GM21447 (cell line): ENCODE measurements at regions not wholly inside any gene's neighbourhood (a gene's known extent, or its start where the extent isn't known, plus 50 kb on each side); places are given as distances from the start of the nearest gene placed in this dataset.

ENCODE experiments used
- ATAC-seq: cut with Tn5 transposase; IDR thresholded peaks from one replicate; pipeline ENCODE4 v1.9.1; 2021; ENCODE audit not compliant: unreplicated experiment

DNA sequence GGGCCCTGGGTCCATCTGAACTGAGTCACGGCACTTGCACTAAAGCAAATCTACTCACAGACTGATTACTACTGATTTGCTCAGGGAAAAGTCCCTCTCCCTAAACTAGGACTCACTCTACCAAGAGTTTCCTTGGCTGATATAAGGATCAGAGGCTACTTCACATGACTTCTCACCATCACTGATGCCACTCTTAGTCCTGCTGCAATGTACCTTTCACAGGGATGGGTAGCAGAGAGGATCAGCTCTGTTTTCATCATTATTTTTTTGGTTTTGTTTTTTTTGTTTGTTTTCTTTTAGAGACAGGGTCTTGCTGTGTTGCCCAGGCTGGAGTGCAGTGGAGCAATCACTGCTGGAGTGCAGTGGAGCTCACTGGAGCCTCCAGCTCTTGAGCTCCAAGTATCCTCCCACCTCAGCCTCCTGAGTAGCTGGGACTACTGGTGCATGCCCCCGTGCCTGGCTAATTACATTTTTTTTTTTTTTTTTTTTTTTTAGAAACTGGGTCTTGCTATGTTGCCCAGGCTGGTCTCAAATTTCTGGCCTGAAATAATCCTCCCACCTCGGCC is 200.6 kb downstream of the JCAD start:
- no peak for ATAC-seq

DNA sequence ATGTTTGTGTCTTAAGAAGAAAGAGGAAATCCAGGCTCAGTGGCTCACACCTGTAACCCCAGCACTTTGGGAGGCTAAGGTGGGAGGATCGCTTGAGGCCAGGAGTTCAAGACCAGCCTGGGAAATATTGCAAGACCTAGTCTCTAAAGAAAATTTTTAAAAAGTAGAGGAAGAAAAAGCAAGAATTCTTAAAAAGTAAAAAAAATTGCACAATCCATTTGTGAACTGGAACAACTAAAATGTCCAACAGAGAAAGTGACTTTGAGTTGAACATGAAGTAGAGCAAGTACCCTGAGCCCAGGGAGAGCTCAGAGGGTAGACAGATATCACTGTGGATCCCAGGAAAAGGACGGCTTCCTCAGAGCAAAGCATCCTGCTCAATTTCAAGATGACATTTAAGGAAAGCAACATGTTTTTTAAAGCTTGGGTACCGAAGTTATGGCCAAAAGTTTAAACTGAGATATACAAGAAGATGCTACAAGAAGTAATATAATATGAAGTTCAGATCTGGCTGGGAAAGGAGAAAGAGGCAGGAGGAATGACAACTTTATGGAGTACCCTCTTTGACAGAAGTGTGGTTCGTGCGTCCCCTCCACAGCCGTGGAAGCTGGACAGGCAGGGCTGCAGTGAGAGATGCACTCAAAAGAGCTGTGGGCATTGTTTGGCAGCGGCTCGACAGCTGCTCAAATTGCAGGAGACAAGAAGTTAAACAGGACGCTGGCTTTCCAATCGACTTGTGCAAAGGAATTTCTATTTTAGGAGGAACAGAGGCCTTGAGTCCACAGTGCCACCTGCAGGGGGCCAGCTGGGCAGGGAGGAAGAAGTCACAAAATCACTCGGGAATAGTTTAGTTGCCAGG is 201.3 kb downstream of the JCAD start:
- no peak for ATAC-seq

DNA sequence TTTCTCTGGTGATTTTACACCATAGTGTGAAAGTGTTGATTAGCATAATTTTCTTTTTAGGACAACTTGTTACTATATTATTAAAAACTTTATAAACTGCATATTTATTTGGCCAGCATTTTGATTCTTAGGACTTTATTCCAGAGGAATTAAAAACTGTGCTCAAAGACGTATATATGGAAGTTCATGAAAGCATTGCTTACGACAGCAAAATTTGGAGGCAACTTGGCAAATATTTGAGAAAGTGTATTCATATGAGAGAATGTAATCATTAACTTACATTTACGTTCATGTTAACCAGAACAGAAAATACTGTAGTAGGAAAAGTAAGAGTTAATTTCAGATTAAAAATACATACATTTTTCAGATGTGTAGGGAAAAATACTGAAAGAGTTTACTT is 203.1 kb downstream of the JCAD start:
- no peak for ATAC-seq

DNA sequence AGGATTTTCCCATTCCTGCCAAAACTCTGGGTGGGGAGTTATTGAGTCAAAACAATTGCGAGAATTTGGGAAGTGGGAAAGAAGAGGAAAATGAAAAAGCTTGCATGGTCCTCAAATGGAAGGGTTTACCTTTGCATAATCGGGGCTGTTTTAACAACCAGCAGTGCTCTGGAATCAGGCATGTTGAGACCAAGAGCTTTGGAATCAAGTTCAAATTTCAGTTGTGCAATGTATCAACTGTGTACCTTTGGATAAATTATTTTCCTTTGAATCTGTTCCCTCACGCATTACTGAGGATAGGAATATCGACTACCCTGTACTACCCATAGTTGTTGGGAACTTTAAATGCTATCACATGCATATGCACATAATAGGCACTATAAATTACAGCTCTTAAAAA is 205.5 kb downstream of the JCAD start:
- no peak for ATAC-seq

DNA sequence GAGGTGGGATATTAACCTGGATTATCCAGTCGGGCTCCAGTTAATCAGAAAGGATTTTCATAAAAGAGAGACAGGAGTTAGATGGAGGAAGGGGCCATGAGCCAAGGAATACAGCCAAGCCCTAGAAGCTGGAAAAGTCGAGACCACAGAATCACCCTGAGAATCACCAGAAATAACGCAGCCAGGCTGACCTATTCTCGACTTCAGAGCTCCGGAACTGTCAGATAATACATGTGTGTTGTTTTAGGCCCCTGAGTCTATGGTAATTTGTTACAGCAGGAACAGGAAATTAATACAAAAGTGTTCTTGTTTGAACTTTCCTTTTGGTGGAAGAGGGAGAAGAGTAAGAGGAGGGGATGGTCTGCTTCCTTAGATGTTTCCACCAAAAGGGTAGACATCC is 208.1 kb downstream of the JCAD start:
- ATAC-seq: no peak

DNA sequence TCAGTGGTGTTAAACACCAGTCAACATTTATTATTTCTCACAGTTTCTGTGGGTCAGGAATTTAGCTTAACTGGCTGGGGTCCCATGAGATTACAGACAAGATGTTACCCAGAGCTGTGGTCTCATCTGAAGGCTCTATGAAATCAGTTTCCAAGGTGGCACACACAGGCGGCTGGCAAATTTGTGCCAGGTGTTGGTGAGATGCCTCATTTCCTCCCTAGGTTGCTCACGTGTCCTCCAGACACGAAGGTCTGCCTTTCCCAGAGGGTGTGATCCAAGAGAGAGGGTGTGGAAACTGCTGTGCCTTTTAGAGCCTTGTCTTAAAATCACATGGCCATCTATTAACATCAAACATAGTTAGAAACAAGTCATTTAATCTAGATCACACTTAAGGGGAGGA is 209.0 kb downstream of the JCAD start:
- ATAC-seq: no peak

DNA sequence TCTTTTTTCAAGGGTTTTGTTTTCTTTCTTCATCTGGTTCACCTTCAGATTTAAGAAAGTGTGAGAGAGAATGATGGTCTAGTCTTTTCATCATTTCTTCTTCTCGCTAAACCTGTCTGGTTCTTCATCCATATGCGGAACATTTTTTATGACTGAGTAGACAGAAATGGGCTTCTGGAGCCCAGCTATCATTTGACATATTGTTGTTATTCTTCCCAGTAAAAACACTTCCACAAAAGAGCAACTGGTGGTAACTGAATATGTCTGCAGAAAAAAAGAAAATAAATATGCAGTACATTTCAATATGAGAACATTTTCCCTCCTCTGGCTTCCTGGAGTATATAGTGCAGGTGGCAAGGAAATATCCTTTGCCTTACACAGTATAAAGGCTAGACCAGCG is 209.5 kb downstream of the JCAD start:
- ATAC-seq: no peak

DNA sequence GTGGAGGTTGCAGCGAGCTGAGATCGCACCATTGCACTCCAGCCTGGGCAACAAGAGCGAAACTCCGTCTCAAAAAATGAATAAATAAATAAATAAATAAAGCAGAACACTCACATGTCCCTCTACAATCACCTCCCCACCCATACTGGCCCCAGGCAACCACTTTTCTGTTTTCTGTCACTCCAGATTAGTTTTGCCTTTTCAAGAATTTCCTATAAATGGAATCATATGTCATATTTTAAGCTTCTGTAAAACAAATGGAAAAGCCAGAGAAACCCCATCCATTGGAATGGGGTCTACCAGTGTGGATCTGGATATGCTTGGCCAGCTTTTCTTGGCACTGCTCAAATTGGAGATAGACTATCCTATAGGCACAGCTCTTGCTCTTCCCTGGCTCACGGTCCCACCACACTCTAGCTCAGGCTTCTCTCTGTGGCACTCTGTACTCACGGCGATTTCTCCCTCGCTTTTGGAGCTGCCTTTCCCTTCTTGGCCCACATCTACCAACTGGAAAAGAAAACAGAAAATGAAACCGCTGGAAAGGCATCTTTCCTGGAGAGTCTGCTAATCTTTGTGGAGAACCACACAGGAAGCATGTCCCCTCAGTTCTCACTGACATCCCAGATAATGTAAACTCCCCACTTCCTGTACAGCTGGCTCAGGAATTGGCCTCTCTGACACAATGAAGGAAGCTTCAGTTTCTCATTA is 210.1 kb downstream of the JCAD start:
- ATAC-seq: no peak

DNA sequence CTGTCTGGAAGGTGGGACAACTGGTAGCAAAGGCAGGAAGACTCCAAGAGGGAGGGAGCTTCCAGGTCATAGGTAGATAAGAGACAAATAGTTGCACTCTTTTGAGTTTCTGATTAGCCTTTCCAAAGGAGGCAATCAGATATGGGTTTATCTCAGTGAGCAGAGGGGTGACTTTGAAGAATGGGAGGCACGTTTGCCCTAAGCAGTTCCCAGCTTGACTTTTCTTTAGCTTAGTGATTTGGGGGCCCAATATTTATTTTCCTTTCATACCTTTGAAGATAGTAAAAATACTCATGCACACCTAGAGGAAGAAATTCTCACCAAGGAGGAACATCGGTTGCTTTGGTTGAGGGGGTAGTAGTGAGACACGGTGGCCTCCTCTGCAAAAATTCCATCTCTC is 212.1 kb upstream of the SVIL start:
- ATAC-seq: no peak

DNA sequence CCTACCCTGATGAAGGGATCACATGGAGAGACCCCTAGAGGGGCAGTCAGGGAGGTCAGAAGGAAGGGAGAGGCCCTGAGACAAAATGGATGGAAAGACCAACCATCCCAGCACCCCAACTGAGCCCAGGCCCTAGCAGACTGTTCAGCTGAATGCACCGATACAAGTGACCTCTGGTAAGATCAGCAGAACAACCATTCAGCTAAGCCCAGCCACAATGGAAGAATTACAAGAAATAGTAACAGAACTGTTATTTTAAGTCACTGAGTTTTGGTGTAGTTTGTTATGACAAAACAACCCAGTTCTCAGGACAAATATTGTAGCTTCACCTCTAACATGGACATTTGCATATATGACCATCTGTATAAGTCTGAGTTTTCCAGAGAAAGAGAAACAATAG is 210.4 kb upstream of the SVIL start:
- ATAC-seq: no peak

DNA sequence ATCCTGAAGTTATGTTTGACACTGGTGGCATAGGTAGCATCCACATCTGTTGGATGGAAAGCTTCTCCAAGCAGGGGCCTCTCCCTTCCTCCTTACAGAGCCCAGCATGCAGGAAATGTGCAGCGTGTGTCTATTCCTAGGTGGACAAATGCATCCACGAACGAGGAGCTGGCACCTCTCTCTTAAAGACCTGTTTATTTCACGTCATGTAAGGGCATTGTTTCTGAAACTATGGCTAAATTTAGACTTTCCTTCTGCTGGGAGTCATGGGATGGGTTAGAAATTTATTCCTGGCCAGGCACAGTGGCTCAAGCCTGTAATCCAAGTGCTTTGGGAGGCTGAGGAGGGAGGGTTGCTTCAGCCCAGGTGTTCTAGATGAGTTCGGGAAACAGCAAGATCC is 208.4 kb upstream of the SVIL start:
- ATAC-seq: no peak

DNA sequence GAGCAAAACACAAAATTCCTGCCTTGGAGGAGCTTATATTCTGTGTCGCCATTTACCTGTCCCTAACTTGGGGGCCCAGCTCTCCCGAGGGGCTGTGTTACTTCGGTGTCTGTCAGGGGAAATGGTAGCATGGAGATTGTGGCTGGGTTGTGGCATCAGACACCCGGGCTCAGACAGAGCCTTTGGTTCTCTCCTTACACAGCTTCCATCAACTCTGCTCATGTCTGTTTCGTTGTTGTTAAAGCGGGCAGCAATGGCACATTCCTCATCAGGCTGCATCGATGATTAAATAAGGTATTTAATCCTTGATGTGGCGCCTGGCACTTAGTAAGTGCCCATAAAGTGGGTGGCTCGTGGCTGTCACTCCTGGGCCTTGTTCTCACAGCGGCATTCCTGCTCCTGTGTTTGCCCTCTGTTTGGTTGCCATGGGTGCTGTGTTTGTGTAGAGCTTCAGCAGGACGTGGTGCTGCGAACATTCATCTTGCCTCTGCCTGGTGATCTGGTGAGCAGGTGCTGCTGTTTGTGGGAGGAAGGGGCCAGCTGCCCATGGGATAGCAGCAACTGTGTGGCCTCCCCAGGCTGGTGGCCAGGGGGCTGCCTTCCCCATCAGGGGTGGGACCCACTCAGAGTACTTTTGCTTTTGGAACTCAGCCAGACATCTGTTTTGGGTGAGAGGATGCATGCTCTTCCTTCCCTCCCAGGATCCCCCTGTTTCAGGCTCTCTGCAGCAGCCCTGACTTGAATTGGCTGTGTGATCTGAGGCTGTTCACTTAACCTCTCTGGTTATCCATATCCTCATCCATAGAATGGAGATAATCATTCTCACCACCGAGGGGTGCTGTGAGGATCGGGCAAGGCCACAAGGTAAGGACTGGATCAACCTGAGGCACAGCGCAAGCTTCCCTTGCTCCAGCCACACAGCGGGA is 207.2 kb upstream of the SVIL start:
- ATAC-seq: no peak

DNA sequence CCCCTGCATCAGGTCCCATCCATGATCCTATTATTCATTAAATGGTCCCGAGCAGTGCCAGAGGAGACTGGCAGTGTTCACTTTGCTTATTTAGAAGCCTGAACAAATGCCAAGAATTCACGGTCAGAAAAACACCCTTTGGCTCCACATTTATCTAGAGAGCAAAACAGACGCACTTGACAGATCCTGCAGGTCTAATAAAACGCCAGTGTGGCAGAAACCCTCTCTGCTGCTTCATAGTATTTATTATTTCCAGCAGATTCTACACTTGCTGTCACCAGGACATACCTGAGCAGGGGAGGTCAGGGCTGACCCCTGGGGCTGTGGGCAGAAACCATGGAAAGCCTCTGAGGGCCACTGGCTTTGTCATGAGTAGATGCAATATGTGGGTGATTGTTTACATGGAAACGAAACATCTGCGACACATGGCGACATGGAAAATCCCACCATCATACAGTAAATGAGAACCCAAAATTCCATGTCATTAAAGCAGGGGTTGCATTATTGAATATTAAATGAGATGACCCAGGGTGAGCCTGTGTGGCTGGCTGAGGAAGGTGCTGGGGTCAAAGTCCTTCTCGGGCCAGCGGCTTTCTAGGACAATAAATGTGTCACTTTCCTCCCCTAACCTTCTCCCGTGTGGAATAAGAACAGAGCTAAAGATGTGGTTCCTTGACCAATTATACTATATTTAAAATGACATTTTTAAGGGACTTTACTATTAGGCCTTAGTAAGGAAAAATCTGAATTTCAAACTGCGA is 205.9 kb upstream of the SVIL start:
- ATAC-seq: no peak

DNA sequence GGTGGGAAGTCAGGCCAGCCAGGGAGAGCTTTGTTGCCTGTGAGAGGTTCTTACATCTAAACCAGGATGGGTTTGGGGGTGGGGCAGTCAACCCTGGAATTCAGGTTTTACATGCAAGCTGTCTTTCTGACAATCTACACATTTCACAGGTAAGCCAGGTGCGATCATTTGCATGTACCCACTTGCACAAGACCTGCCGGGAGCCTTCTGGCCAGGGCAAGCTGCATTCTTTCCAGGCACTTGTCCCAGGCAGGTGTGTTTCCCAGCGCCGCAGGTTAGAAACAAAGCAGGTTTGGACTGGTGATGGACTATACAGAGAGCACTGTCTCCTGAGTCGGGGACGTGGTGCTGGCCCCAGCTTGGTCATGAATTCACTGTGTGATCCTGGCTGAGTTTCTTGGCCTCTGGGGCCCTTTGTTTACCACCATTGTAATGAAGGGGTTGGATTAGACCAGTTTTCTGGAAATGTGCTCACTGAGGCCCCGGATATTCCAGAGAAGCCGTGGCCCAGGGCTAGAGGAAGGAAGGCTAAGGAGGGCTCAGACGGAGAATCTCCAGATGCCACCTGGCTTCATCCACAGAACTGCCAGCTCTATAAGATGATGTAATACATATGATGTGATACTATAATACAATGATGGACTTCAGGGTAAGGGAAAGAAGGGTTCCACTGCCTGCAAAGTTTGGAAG is 205.2 kb upstream of the SVIL start:
- no peak for ATAC-seq

DNA sequence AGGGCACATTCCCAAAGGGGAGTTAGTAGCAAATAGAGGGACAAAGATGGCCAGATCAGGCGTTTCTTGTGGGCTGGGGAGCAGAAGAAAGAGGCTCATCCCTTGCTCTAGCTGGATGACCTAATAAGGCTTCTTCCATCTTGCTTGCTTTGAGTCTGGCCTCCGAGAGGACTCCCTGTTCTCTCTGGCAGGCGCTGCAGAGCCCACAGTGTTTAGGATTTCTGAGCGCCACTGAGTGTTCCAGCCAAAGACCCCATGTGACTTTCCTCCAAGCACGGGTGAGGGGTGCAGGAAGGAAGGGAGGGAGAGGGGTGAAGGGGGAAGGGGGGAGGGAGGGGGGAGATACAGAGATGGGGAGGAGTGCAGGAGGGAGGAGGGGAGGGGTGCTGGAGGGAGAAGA is 203.8 kb upstream of the SVIL start:
- no peak for ATAC-seq

DNA sequence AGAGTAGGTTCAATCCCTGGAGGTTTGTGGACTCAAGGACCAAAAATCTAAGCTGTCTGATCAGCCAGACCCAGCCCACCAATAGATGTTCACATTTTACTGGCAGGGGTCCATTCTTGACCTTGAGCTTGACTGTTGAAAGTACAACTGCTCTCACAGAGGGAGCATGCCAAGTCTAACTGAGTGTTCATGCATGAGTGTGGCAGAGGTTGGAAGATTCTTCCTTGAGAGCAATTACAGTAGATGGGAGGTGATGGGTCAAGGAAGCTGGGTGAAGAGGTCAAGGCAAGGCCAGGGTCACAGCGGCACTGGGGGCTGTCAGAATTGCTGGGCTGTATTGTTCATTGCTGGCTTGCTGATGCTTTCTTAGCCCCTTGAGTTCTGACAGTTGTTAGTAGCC is 202.8 kb upstream of the SVIL start:
- ATAC-seq: no peak

DNA sequence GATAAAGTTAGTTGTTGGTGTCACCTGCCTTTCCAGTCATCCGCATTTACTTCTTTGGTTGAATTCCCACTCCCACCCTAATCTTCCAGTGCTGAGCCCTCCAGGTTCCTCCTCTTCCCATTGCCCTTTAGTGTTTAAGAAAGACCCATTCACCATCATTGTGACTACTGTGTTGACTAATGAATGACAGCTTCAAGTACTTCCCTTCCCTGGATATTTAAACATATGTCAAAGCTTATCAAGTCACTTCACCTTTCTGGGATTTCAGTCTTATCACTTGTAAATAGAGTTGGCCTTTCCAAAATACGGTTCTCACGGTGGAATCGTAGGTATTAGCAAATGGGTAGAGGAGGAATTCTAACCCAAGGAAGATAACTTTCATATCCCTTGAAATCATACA is 201.6 kb upstream of the SVIL start:
- ATAC-seq: no peak

DNA sequence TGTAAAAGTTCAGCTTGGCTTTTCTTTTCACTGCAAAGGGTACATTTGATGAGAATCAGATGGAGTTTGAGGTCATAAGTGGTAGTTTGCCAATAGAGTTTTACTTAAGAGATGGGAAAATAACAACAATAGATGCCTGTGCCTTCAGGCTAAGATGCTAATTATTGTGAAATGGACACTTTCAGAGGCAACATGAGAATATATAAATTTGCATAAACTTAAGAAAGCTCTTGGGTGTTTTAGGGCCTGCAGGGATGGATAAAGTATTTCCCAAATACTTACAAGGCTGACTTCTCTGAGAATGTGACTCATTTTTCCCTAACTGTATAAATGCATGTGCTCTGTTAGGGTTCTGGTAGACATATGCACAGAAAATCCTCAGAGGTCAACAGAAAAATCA is 200.3 kb upstream of the SVIL start:
- ATAC-seq: no peak

DNA sequence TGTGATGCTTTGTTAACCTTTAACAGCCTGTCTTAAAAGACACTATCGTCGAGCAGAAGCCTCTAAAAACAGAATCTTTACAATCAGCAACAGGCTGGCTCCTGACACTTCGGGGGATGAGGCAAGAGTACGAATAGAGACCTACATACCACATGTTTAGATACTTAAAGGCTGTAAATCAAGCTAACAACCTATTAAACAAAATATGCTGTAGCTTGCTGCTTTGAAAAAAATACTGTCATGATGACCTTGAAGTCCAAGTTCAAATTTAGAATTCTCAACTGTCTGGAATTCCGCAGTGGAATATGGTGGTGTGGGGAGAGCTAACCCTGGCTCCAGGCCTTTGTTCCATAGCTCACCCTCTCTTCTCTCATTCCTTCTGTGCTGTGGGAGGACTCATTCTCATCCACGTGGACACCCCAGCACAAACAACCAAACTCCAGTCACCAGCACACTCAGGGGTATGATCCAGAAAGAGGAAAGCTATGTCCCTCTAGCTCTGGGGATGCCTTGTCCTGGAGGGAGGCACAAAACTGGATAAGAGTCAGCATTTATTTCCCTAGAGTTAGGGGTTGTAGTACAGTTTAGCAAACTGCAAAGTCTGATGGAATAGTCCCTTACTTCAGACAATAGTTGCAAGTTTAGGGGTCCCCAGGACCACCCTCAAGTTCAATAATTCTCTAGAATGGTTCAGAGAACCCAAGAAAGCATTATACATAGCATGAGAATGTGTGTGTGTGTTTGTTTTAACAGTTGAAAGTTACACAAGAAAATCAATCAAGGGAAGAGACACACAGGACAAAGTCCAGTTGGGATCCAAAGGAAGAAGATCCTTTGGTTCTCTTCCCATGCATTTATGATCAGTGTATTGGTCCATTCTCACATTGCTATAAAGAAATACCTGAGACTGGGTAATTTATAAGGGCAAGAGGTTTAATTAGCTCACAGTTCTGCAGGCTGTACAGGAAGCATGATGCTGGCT is 196.1 kb upstream of the SVIL start:
- ATAC-seq: no peak
